ENCODE measurements at regions not wholly inside any gene's neighbourhood (a gene's known extent, or its start where the extent isn't known, plus 50 kb on each side); places are given as distances from the start of the nearest gene placed in this dataset.

DNA sequence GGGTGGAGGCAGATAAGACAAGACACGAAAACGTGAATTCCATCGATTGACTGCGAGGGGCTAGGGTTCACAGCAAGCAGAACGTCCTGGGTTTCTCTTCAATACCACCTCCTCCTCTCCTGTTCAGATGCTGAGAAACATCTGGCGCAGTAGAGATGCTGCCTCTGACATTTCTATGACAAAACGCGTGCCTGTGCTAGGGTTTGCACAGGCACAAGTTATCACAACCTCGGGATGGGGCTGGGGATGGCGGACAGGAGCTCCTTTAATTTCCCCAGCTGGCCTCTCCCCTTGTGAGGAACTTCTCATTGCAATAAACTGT is 99.8 kb upstream of the SVIL start:
- H3K4me1 Mint-ChIP-seq = peaks cover 35 to 47% of the 10 kb centered on the region in 2 experiments
- H3K9ac ChIP-seq (ENCODE audit: extremely low read depth, insufficient read length, low read length) = peak overlapping the region; percentile 45
- no peak overlapping the region for H3K27ac Mint-ChIP-seq
- no peak overlapping the region for H2BK120ac ChIP-seq (ENCODE audit: low read depth, low read length, poor library complexity, severe bottlenecking)
- H3T11ph ChIP-seq (ENCODE audit: low read length) = no peak overlapping the region
- H2BK5ac ChIP-seq (ENCODE audit: insufficient read length, low read length) = no peak overlapping the region
- H2BK20ac ChIP-seq (ENCODE audit: low read depth, low read length, poor library complexity, severe bottlenecking) = no peak overlapping the region
- H3K9me3 ChIP-seq (ENCODE audit: control insufficient read depth, low read depth, low read length) = no peaks in the 10 kb centered on the region
- H4K8ac ChIP-seq (replicated peaks; ENCODE audit: insufficient read length, low read depth, low read length) = no peak overlapping the region
- H3K18ac ChIP-seq (ENCODE audit: insufficient read length, low read depth, low read length) = no peak overlapping the region
- no peak overlapping the region for H2AFZ ChIP-seq (ENCODE audit: low read length)
- peak overlapping the region; percentile 67 for H3K4me2 ChIP-seq (ENCODE audit: insufficient read depth, insufficient read length, low read length)
- TF ChIP-seq, protein P1, sequence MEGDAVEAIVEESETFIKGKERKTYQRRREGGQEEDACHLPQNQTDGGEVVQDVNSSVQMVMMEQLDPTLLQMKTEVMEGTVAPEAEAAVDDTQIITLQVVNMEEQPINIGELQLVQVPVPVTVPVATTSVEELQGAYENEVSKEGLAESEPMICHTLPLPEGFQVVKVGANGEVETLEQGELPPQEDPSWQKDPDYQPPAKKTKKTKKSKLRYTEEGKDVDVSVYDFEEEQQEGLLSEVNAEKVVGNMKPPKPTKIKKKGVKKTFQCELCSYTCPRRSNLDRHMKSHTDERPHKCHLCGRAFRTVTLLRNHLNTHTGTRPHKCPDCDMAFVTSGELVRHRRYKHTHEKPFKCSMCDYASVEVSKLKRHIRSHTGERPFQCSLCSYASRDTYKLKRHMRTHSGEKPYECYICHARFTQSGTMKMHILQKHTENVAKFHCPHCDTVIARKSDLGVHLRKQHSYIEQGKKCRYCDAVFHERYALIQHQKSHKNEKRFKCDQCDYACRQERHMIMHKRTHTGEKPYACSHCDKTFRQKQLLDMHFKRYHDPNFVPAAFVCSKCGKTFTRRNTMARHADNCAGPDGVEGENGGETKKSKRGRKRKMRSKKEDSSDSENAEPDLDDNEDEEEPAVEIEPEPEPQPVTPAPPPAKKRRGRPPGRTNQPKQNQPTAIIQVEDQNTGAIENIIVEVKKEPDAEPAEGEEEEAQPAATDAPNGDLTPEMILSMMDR (conservative IDR thresholded peaks at IDR 0.05) = no peak
- H4K20me1 ChIP-seq (ENCODE audit: control insufficient read depth, insufficient read depth, insufficient read length) = no peaks in the 10 kb centered on the region
- no peak for DNase-seq
- peak overlapping the region; percentile 68 to 84 for H3K4me3 Mint-ChIP-seq
- H3K56ac ChIP-seq (ENCODE audit: insufficient read length, low read depth, low read length) = no peak overlapping the region
- no peak overlapping the region for H3K27ac ChIP-seq (ENCODE audit: insufficient read length, low read depth, low read length)
- H4K91ac ChIP-seq (ENCODE audit: insufficient read length, low read depth, low read length) = no peak overlapping the region
- H2BK15ac ChIP-seq (ENCODE audit: low read depth, low read length) = no peak overlapping the region
- no peaks in the 10 kb centered on the region for H3K9me3 Mint-ChIP-seq
- H3K4ac ChIP-seq (ENCODE audit: low read depth, low read length) = no peak overlapping the region
- H3K27me3 ChIP-seq (ENCODE audit: insufficient read depth, low read length) = peaks cover 13% of the 10 kb centered on the region; the same call in 1 of the 2 replicates
- peaks cover 43% of the 10 kb centered on the region for H3K27me3 Mint-ChIP-seq (ENCODE audit: low read depth)
- H3K79me2 ChIP-seq (ENCODE audit: insufficient read depth, low read length) = no peaks in the 10 kb centered on the region
- peaks cover 12% of the 10 kb centered on the region for H3K23me2 ChIP-seq (ENCODE audit: insufficient read length, low read depth, low read length, poor library complexity, severe bottlenecking)
- H3K4me1 ChIP-seq (ENCODE audit: insufficient read depth, low read length) = no peaks in the 10 kb centered on the region; the same call in 1 of the 2 replicates
- no peak overlapping the region for H2AK5ac ChIP-seq (ENCODE audit: insufficient read length, low read length)
- no peak overlapping the region for H2BK12ac ChIP-seq (ENCODE audit: insufficient read length, low read depth, low read length)
- H3K79me1 ChIP-seq (ENCODE audit: insufficient read depth, low read depth, low read length, poor library complexity, severe bottlenecking) = no peaks in the 10 kb centered on the region
- H3K14ac ChIP-seq (ENCODE audit: insufficient read depth, low read length) = no peak overlapping the region
- H4K5ac ChIP-seq (ENCODE audit: insufficient read length, low read depth, low read length) = no peak overlapping the region
- peaks cover 2 to 7% (median 5%) of the 10 kb centered on the region in 3 experiments; a peak in 5 of 7 replicates for H3K36me3 Mint-ChIP-seq (ENCODE audit: insufficient read depth in 1 of 3, low read depth in 3 of 3)
- no peak overlapping the region for H3K23ac ChIP-seq (ENCODE audit: insufficient read length, low read depth, low read length)
- no CpG with 5 or more reads among the region's 10 CpGs for WGBS (ENCODE audit: extremely low coverage, insufficient read length, low lambda C conversion rate)
